ENCODE measurements at regions not wholly inside any gene's neighbourhood (a gene's known extent, or its start where the extent isn't known, plus 50 kb on each side); places are given as distances from the start of the nearest gene placed in this dataset.

DNA sequence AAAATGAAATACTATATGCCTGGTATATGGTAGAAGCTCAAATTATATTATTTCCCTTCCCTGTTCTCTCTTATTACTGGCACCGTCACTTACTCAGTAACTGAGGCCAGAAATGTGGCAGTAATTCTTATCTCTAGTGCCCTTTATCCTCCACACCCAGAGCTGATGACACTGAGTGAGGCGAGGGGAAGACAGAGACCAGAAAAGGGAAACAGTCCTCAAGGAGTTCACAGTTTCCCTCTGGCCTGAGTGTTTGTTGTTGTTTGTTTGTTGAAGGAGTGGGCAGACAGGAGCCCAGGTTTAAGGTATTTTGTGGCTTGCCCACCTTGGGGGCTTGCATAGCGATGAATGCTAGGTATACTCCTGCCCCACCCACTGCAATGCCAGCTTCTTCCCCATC is 101.5 kb upstream of the FNDC3A start:
- Histone ChIP-seq H3K4me1 (ENCODE audit: insufficient read depth, low read length, poor library complexity, severe bottlenecking) (no peaks in the 10 kb centered on the region), H3K27ac (ENCODE audit: low read depth, low read length, poor library complexity, severe bottlenecking) (no peak overlapping the region), H3K4me3 (ENCODE audit: low read depth, low read length, poor library complexity, severe bottlenecking) (no peak overlapping the region), H3K9me3 (ENCODE audit: low read depth, low read length, poor library complexity, severe bottlenecking) (no peaks in the 10 kb centered on the region), H3K36me3 (ENCODE audit: insufficient read depth, low read length, poor library complexity, severe bottlenecking) (no peaks in the 10 kb centered on the region), H3K27me3 (replicated peaks; ENCODE audit: insufficient read depth, low read depth, low read length, poor library complexity) (peaks cover 11% of the 10 kb centered on the region)
- intact Hi-C loops (cut with micrococcal nuclease; ENCODE audit: unreplicated experiment), result no loop called here
- POLR2A ChIA-PET (ENCODE audit: low non-redundant PET), result no interaction called here
- CTCF ChIA-PET, result interaction anchor here (0.6 to 1.0 kb wide), 2 partner anchors 24 to 407 kb away, joined by 3 to 4 read pairs; no protein-coding TSS in a partner anchor
- no TSS peak for BruUV-seq (replicated peaks)
- DNase-seq (ENCODE audit: low spot score), result no peak
- TF ChIP-seq CTCF (conservative IDR thresholded peaks at IDR 0.05; ENCODE audit: low read depth, low read length) (no peak), EZH2 (IDR thresholded peaks at IDR 0.05; ENCODE audit: borderline replicate concordance, low read depth, low read length, poor library complexity, severe bottlenecking) (no peak)

GRCh38 chr13:48875047-48875446 is 100.7 kb upstream of the FNDC3A start:
- CTCF ChIA-PET, result no interaction called here
- intact Hi-C loops (cut with micrococcal nuclease; ENCODE audit: unreplicated experiment), result no loop called here

DNA sequence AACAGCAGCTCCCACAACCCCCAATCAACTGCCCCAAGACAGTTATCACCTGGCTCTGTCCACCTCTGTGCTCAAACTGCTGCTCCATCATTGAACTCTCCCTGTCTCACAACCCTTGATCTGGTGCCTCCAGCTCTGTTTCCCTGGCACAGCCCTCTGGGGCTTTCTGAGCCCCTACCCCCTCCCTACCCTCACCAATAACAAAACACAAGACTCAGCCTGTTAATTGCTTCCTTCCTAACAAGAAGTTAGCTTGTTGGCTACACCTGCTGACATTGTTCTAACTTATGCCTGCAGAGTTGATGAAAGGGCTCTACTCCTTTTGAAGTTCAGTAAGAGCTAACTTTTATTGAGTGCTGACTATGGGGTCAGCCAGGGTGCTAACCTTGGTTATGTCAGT is 99.4 kb upstream of the FNDC3A start:
- Histone ChIP-seq H3K4me3 (ENCODE audit: low read depth, low read length, poor library complexity, severe bottlenecking) (no peak overlapping the region), H3K9me3 (ENCODE audit: low read depth, low read length, poor library complexity, severe bottlenecking) (no peaks in the 10 kb centered on the region), H3K27me3 (replicated peaks; ENCODE audit: insufficient read depth, low read depth, low read length, poor library complexity) (peaks cover 13% of the 10 kb centered on the region), H3K36me3 (ENCODE audit: insufficient read depth, low read length, poor library complexity, severe bottlenecking) (no peaks in the 10 kb centered on the region), H3K27ac (ENCODE audit: low read depth, low read length, poor library complexity, severe bottlenecking) (no peak overlapping the region), H3K4me1 (ENCODE audit: insufficient read depth, low read length, poor library complexity, severe bottlenecking) (no peaks in the 10 kb centered on the region)
- BruUV-seq (replicated peaks), result no TSS peak
- intact Hi-C loops (cut with micrococcal nuclease; ENCODE audit: unreplicated experiment), result no loop called here
- TF ChIP-seq CTCF (conservative IDR thresholded peaks at IDR 0.05; ENCODE audit: low read depth, low read length) (no peak), EZH2 (IDR thresholded peaks at IDR 0.05; ENCODE audit: borderline replicate concordance, low read depth, low read length, poor library complexity, severe bottlenecking) (no peak)
- no peak for DNase-seq (ENCODE audit: low spot score)
- POLR2A ChIA-PET (ENCODE audit: low non-redundant PET), result interaction anchor here (0.6 kb wide), 1 partner anchor 54 kb away, joined by 9 read pairs; no protein-coding TSS in a partner anchor
- CTCF ChIA-PET, result no interaction called here

More at GRCh38 chr13:48875047-48875446, 100.7 kb upstream of the FNDC3A start:
- BruUV-seq (replicated peaks), result no TSS peak
- Histone ChIP-seq H3K36me3 (ENCODE audit: insufficient read depth, low read length, poor library complexity, severe bottlenecking) (no peaks in the 10 kb centered on the region), H3K4me3 (ENCODE audit: low read depth, low read length, poor library complexity, severe bottlenecking) (no peak overlapping the region), H3K9me3 (ENCODE audit: low read depth, low read length, poor library complexity, severe bottlenecking) (no peaks in the 10 kb centered on the region), H3K27ac (ENCODE audit: low read depth, low read length, poor library complexity, severe bottlenecking) (no peak overlapping the region), H3K4me1 (ENCODE audit: insufficient read depth, low read length, poor library complexity, severe bottlenecking) (no peaks in the 10 kb centered on the region), H3K27me3 (replicated peaks; ENCODE audit: insufficient read depth, low read depth, low read length, poor library complexity) (peaks cover 11% of the 10 kb centered on the region)
- DNase-seq (ENCODE audit: low spot score), result no peak
- POLR2A ChIA-PET (ENCODE audit: low non-redundant PET), result no interaction called here
- TF ChIP-seq EZH2 (IDR thresholded peaks at IDR 0.05; ENCODE audit: borderline replicate concordance, low read depth, low read length, poor library complexity, severe bottlenecking), result no peak
- no peak for TF ChIP-seq CTCF (conservative IDR thresholded peaks at IDR 0.05; ENCODE audit: low read depth, low read length)
